Karpas-422 (cell line): ENCODE measurements at regions not wholly inside any gene's neighbourhood (a gene's known extent, or its start where the extent isn't known, plus 50 kb on each side); places are given as distances from the start of the nearest gene placed in this dataset.

ENCODE experiments used
- DNase-seq: peaks from one replicate; pipeline ENCODE4 v3.0.0-alpha.2; 2015
- H2AFZ ChIP-seq: fragments of 200-600 bp; sonication (generic); 2 replicates; pipeline ENCODE4 v1.6.1; 2014; ENCODE audit warnings: antibody characterized with exemption, low read length, mixed read lengths
- H3K27ac ChIP-seq: fragments of 200-600 bp; sonication (generic); 2 replicates; pipeline ENCODE4 v1.5.1; 2014; ENCODE audit warnings: mild to moderate bottlenecking, low read length, moderate library complexity
- H3K27me3 ChIP-seq: fragments of 200-600 bp; sonication (generic); 2 replicates; pipeline ENCODE4 v1.6.1; 2014; ENCODE audit warnings: low read length, mixed read lengths
- H3K36me3 ChIP-seq: fragments of 200-600 bp; sonication (generic); 2 replicates; pipeline ENCODE4 v1.6.1; 2014; ENCODE audit warnings: low read length, mixed read lengths; ENCODE audit not compliant: insufficient read depth
- H3K4me1 ChIP-seq: fragments of 200-600 bp; sonication (generic); 2 replicates; pipeline ENCODE4 v1.6.1; 2014; ENCODE audit warnings: mild to moderate bottlenecking, low read length, mixed read lengths
- H3K4me2 ChIP-seq: fragments of 200-600 bp; sonication (generic); 2 replicates; pipeline ENCODE4 v1.6.1; 2014; ENCODE audit warnings: low read length, low read depth, mild to moderate bottlenecking; ENCODE audit not compliant: poor library complexity, severe bottlenecking
- H3K4me3 ChIP-seq: fragments of 200-600 bp; sonication (generic); 2 replicates; pipeline ENCODE4 v1.5.1; 2014; ENCODE audit warnings: mild to moderate bottlenecking, antibody characterized with exemption, low read length, mixed read lengths
- H3K79me2 ChIP-seq: fragments of 200-600 bp; sonication (generic); 2 replicates; pipeline ENCODE4 v1.6.1; 2014; ENCODE audit warnings: mild to moderate bottlenecking, low read length, mixed read lengths
- H3K9ac ChIP-seq: fragments of 200-600 bp; sonication (generic); 2 replicates; pipeline ENCODE4 v1.6.0; 2014; ENCODE audit warnings: low read length
- H3K9me2 ChIP-seq: fragments of 200-600 bp; sonication (generic), shearing (Covaris generic); replicated peaks from 2 replicates; pipeline ENCODE4 v1.6.0; 2014; ENCODE audit warnings: mild to moderate bottlenecking, low read length, moderate library complexity; ENCODE audit not compliant: insufficient read depth
- H3K9me3 ChIP-seq: fragments of 300-700, 200-600 bp; sonication (generic); 2 replicates; pipeline ENCODE4 v1.6.1; 2014; ENCODE audit warnings: low read length, mixed read lengths
- H4K20me1 ChIP-seq: fragments of 200-600 bp; sonication (generic); 2 replicates; pipeline ENCODE4 v1.6.1; 2014; ENCODE audit warnings: mild to moderate bottlenecking, antibody characterized with exemption, low read length, low read depth; ENCODE audit not compliant: insufficient read depth

DNA sequence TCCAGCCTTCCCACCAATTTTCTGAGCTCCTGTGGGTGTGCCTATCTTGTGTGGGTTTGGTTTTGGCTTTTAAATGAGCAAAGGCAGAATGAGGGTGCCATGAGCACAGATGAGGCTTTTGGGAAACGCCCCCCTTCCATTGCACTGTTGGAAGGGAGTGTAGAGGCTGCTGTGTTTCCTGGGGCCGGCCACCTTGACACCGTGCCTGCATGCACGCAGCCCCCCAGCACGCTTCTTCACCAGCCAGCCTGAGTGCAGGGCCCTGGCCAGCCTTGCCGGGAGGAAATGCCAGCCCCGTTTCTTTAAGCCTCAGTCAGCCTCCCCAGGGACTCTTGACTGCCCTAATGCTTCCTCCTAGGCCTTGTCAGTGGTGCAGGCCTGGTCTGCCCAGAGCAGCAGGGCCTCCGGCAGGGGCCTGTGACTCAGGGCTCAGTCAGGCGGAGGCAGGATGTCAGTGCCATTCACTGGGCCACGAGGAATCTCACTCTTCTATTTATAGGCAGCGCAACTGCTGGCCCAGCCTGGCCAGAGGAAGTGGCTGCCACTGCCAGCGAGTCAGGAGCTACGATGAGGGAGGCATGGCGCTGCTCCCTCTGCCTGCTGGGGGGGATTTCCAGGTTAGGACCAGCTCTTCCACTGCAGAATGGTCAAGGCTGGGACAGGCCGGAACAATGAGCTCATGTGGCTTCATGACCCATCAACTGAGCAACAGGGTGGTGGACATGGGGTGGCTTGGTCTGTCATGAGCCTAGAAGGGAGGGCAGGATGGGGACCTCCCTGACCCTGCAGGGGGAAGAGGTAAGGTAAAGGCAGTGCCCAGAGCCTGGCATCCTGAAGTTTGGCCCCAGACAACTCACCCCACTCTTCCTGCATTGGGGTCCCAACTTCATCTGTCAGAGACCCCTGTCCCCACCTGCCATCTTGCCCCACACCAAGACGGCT lies 205.2 kb downstream of the RAB11FIP4 start:
- Histone ChIP-seq H3K4me2 (peak overlapping the region; percentile 40), H3K36me3 (no peaks in the 10 kb centered on the region), H2AFZ (peak overlapping the region; percentile 42; the same call in 1 of the 2 replicates), H3K9ac (peak overlapping the region; percentile 57), H4K20me1 (no peaks in the 10 kb centered on the region), H3K27ac (no peak overlapping the region), H3K9me2 (no peaks in the 10 kb centered on the region), H3K4me3 (no peak overlapping the region), H3K79me2 (no peaks in the 10 kb centered on the region), H3K9me3 (no peaks in the 10 kb centered on the region), H3K4me1 (peaks cover 13% of the 10 kb centered on the region), H3K27me3 (no peaks in the 10 kb centered on the region)
- DNase-seq, result peak; percentile 93

DNA sequence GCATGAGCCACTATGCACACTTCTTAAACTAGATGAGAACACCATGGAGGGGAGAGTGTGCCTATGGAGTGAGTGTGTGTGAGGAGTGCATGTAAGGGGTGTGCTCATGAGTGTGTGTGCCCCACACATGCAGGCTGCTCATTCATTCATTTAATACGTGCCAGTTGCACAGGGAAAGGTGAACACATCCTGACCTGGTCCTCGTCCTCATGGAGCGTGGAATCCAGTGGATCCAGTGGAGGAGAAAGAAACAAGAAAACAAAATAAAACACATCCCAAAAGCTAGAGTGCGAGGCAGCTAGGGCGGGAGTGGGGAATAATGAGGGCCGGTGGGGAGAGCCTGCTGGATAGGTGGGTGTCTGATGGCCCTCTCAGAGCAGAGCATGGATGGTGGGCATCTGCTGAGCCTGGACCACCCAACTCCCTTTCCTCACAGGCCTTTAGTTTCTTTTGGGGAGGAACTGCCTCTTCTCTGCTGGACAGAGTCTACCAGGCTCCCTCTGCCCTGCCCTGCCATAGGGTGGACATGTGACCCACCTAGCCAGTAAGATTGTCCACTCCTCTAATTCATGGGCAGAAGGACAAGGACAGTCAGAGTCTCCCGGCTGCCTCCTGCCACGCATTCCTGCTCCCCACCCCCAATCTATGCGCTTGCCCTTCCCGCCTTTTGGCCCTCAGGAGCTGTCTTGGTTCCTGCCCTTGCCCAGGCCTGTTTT lies 204.3 kb downstream of the RAB11FIP4 start:
- Histone ChIP-seq H3K36me3 (no peaks in the 10 kb centered on the region), H3K4me1 (peaks cover 13% of the 10 kb centered on the region), H2AFZ (no peak overlapping the region), H3K4me2 (peak overlapping the region; percentile 40), H3K9me3 (no peaks in the 10 kb centered on the region), H3K79me2 (no peaks in the 10 kb centered on the region), H3K27me3 (no peaks in the 10 kb centered on the region), H3K9me2 (no peaks in the 10 kb centered on the region), H3K27ac (no peak overlapping the region), H3K4me3 (no peak overlapping the region), H3K9ac (peak overlapping the region; percentile 57), H4K20me1 (no peaks in the 10 kb centered on the region)
- DNase-seq, result no peak

DNA sequence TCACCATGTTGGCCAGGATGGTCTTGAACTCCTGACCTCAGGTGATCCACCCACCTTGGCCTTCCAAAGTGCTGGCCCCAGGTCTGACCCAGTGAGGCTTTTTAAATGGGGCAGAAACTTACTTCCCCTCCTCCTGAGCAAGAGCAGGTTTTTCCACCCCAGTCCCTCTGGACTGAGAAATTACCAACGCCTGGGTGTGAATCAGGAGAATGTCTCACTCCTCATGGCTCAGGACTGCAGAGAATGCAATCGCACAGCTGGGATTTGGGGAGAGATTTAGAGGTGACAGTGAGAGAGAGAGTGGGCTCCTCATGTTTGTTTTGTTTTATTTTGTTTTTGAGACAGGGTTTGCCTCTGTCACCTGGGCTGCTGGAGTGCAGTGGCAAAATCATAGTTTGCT lies 203.6 kb downstream of the RAB11FIP4 start:
- Histone ChIP-seq H3K4me2 (no peak overlapping the region), H3K4me1 (peaks cover 13% of the 10 kb centered on the region), H3K79me2 (no peaks in the 10 kb centered on the region), H3K27ac (no peak overlapping the region), H3K9ac (no peak overlapping the region), H2AFZ (no peak overlapping the region), H3K9me2 (no peaks in the 10 kb centered on the region), H3K9me3 (no peaks in the 10 kb centered on the region), H3K36me3 (no peaks in the 10 kb centered on the region), H3K27me3 (no peaks in the 10 kb centered on the region), H4K20me1 (no peaks in the 10 kb centered on the region), H3K4me3 (no peak overlapping the region)
- no peak for DNase-seq

- Histone ChIP-seq H3K27me3 (no peaks in the 10 kb centered on the region), H4K20me1 (no peaks in the 10 kb centered on the region), H3K9ac (no peak overlapping the region), H3K4me3 (no peak overlapping the region), H3K4me1 (peaks cover 13% of the 10 kb centered on the region), H3K9me3 (no peaks in the 10 kb centered on the region), H3K79me2 (no peaks in the 10 kb centered on the region), H3K27ac (no peak overlapping the region), H3K36me3 (no peaks in the 10 kb centered on the region), H2AFZ (no peak overlapping the region), H3K4me2 (no peak overlapping the region), H3K9me2 (no peaks in the 10 kb centered on the region)
- DNase-seq, result no peak
Measured at GRCh38 chr17:31594416-31594815, 202.9 kb downstream of the RAB11FIP4 start.

DNA sequence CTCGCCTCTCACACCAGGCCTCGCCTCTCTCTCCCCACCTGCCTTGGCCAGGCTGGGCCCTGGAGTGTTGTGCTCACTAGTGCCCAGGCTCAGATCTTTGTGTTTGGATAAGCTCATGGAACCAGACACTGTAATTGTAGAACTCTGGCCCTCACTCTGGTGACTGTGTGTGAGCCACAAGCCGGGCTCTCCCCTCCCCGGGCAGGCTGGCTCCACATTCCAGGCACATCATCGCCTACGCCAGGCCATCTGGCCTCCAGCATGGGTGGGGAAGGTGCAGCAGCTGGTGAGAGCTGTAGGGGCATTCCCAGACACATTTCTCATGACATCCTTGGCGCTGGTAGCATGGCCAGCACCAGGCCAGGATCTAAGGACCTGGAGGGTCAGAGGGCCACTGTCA lies 202.3 kb downstream of the RAB11FIP4 start:
- Histone ChIP-seq H3K36me3 (no peaks in the 10 kb centered on the region), H3K9ac (no peak overlapping the region), H3K9me2 (no peaks in the 10 kb centered on the region), H3K4me1 (peaks cover 13% of the 10 kb centered on the region), H3K4me3 (no peak overlapping the region), H3K4me2 (no peak overlapping the region), H3K27ac (no peak overlapping the region), H2AFZ (no peak overlapping the region), H3K79me2 (no peaks in the 10 kb centered on the region), H3K9me3 (no peaks in the 10 kb centered on the region), H3K27me3 (no peaks in the 10 kb centered on the region), H4K20me1 (no peaks in the 10 kb centered on the region)
- no peak for DNase-seq

- Histone ChIP-seq H3K9me2 (no peaks in the 10 kb centered on the region), H3K4me1 (peaks cover 10% of the 10 kb centered on the region), H3K4me3 (no peak overlapping the region), H3K9me3 (no peaks in the 10 kb centered on the region), H3K4me2 (no peak overlapping the region), H3K27ac (no peak overlapping the region), H3K27me3 (no peaks in the 10 kb centered on the region), H3K36me3 (no peaks in the 10 kb centered on the region), H4K20me1 (no peaks in the 10 kb centered on the region), H3K9ac (no peak overlapping the region), H2AFZ (no peak overlapping the region), H3K79me2 (no peaks in the 10 kb centered on the region)
- DNase-seq, result no peak
Measured at GRCh38 chr17:31591924-31592323, 200.4 kb downstream of the RAB11FIP4 start.

DNA sequence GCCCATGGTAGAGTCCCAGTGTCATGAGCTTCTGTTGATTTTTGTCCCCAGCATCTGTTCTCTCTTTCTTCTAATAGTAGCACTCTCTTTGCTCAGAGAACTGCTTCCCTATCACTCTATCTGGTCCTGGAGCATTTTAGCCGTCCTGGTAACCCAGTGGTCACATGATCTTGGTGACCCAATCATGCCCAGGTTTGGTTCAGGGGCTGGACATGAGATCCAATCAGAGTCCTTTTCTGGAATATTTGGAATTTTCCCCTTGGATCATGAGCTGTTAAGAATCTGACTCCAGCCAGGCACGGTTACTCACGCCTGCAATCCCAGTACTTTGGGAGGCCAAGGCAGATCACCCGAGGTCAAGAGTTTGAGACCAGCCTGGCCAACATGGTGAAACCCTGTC lies 197.0 kb downstream of the RAB11FIP4 start:
- Histone ChIP-seq H3K4me1 (no peaks in the 10 kb centered on the region), H3K27me3 (no peaks in the 10 kb centered on the region), H3K4me3 (no peak overlapping the region), H3K9me3 (no peaks in the 10 kb centered on the region), H3K9ac (no peak overlapping the region), H3K79me2 (no peaks in the 10 kb centered on the region), H2AFZ (no peak overlapping the region), H3K9me2 (no peaks in the 10 kb centered on the region), H3K36me3 (no peaks in the 10 kb centered on the region), H3K4me2 (no peak overlapping the region), H4K20me1 (no peaks in the 10 kb centered on the region), H3K27ac (no peak overlapping the region)
- DNase-seq, result no peak

DNA sequence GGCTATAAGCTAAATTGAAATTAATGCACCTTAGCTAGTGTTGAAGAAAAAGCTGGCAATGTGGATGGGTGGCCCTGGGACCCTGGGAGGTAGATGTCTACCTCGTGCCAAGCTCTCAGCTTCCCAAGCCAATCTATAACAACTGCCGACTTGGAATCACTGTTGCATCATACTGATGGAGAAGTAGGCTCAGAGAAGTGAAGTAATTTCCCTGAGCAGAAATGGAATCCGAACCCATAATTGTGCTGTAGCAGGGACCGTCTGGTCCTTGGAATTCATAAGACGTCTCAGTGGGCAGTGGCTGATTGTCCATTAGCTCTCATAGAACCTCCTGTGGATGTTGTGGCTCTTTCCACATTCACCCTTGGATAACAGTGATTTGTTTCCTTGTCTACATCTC lies 196.6 kb downstream of the RAB11FIP4 start:
- no peaks in the 10 kb centered on the region for H3K4me1 ChIP-seq
- no peak overlapping the region for H3K9ac ChIP-seq
- no peak overlapping the region for H3K4me2 ChIP-seq
- DNase-seq, result no peak
- no peaks in the 10 kb centered on the region for H4K20me1 ChIP-seq
- no peak overlapping the region for H2AFZ ChIP-seq
- H3K36me3 ChIP-seq, result no peaks in the 10 kb centered on the region
- no peak overlapping the region for H3K4me3 ChIP-seq
- no peak overlapping the region for H3K27ac ChIP-seq
- no peaks in the 10 kb centered on the region for H3K79me2 ChIP-seq
- H3K9me3 ChIP-seq, result no peaks in the 10 kb centered on the region
- no peaks in the 10 kb centered on the region for H3K27me3 ChIP-seq
- H3K9me2 ChIP-seq, result no peaks in the 10 kb centered on the region
